ENCODE measurements at regions not wholly inside any gene's neighbourhood (a gene's known extent, or its start where the extent isn't known, plus 50 kb on each side); places are given as distances from the start of the nearest gene placed in this dataset.
"Not testable (repeated sequence)": the region's sequence is repeated elsewhere in the genome, so short reads cannot be mapped to it uniquely, and the experiment has no call there.

- DNase-seq = no peak
Measured at GRCh38 chr7:4527988-4528636, 154.0 kb upstream of the FOXK1 start.

GRCh38 chr7:4531236-4531635, 150.9 kb upstream of the FOXK1 start:
- DNase-seq = no peak

GRCh38 chr7:4533339-4533738, 148.8 kb upstream of the FOXK1 start:
- DNase-seq = not testable (repeated sequence)

- DNase-seq = no peak
Measured at GRCh38 chr7:4549681-4550080, 132.4 kb upstream of the FOXK1 start.

GRCh38 chr7:4550117-4550516, 132.0 kb upstream of the FOXK1 start:
- DNase-seq = no peak

- no peak for DNase-seq
Measured at GRCh38 chr7:4552985-4553384, 129.1 kb upstream of the FOXK1 start.

- DNase-seq = no peak
Measured at GRCh38 chr7:4556868-4557793, 125.0 kb upstream of the FOXK1 start.

- DNase-seq = no peak
Measured at GRCh38 chr7:4561795-4562194, 120.3 kb upstream of the FOXK1 start.

- no peak for DNase-seq
Measured at GRCh38 chr7:4566714-4567113, 115.4 kb upstream of the FOXK1 start.

GRCh38 chr7:4574851-4575250, 107.2 kb upstream of the FOXK1 start:
- no peak for DNase-seq

- no peak for DNase-seq
Measured at GRCh38 chr7:4575254-4575653, 106.8 kb upstream of the FOXK1 start.

GRCh38 chr7:4602905-4603842, 78.9 kb upstream of the FOXK1 start:
- DNase-seq = no peak

- DNase-seq = no peak
Measured at GRCh38 chr7:4603843-4604231, 78.3 kb upstream of the FOXK1 start.

- DNase-seq = no peak
Measured at GRCh38 chr7:4604456-4604940, 77.6 kb upstream of the FOXK1 start.

- DNase-seq = no peak
Measured at GRCh38 chr7:4606797-4607196, 75.3 kb upstream of the FOXK1 start.

GRCh38 chr7:4607311-4607729, 74.8 kb upstream of the FOXK1 start:
- DNase-seq = no peak

GRCh38 chr7:4609576-4609975, 72.5 kb upstream of the FOXK1 start:
- DNase-seq = not testable (repeated sequence)

- DNase-seq = peak; percentile 20
Measured at GRCh38 chr7:4610768-4611467, 71.2 kb upstream of the FOXK1 start.

GRCh38 chr7:4612237-4612636, 69.9 kb upstream of the FOXK1 start:
- no peak for DNase-seq

GRCh38 chr7:4612939-4613841, 68.9 kb upstream of the FOXK1 start:
- no peak for DNase-seq

GRCh38 chr7:4613846-4614548, 68.1 kb upstream of the FOXK1 start:
- DNase-seq = no peak

Data from stimulated activated naive CD4-positive, alpha-beta T cell treated with Interleukin-2 at 50 U/mL for 16 hours (primary cell).